GM23338 (cell line): ENCODE measurements at regions not wholly inside any gene's neighbourhood (a gene's known extent, or its start where the extent isn't known, plus 50 kb on each side); places are given as distances from the start of the nearest gene placed in this dataset.

Experiments used
- ATAC-seq: fragments of 200-7000 bp; cut with Tn5 transposase; 3 replicates; pipeline ENCODE4 v1.9.1; 2020
- DNase-seq: peaks from one replicate; pipeline ENCODE4 v3.0.0-alpha.2; 2015; ENCODE audit warnings: low spot score
- H2AFZ ChIP-seq: fragments of 200-600 bp; sonication (generic); 2 replicates; pipeline ENCODE4 v1.8.0; 2016; ENCODE audit warnings: antibody characterized with exemption, mild to moderate bottlenecking, moderate library complexity
- H3F3A ChIP-seq: fragments of 200-600 bp; sonication (generic); replicated peaks from 2 replicates; pipeline ENCODE4 v1.8.0; 2017; ENCODE audit warnings: antibody characterized with exemption, mixed run types, low read depth
- H3K27ac ChIP-seq: fragments of 200-600 bp; sonication (generic); 2 replicates; pipeline ENCODE4 v1.6.1; 2016; ENCODE audit warnings: low read depth
- H3K27me3 ChIP-seq: fragments of 200-600 bp; sonication (generic); 2 replicates; pipeline ENCODE4 v1.8.0; 2016; ENCODE audit warnings: mild to moderate bottlenecking, mixed run types, moderate library complexity; ENCODE audit not compliant: insufficient read depth
- H3K36me3 ChIP-seq: fragments of 200-600 bp; sonication (generic); 2 replicates; pipeline ENCODE4 v1.8.0; 2016; ENCODE audit warnings: mild to moderate bottlenecking; ENCODE audit not compliant: insufficient read depth
- H3K4me1 ChIP-seq: fragments of 200-600 bp; sonication (generic); 2 replicates; pipeline ENCODE4 v1.8.0; 2016; ENCODE audit warnings: mild to moderate bottlenecking, moderate library complexity; ENCODE audit not compliant: insufficient read depth
- H3K4me2 ChIP-seq: fragments of 200-600 bp; sonication (generic); 2 replicates; pipeline ENCODE4 v1.7.1; 2017; ENCODE audit warnings: mixed run types
- H3K4me3 ChIP-seq: fragments of 200-600 bp; sonication (generic); 2 replicates; pipeline ENCODE4 v1.6.1; 2016; ENCODE audit warnings: mixed run types
- H3K79me2 ChIP-seq: fragments of 200-600 bp; sonication (generic); replicated peaks from 2 replicates; pipeline ENCODE4 v1.8.0; 2017; ENCODE audit warnings: mild to moderate bottlenecking; ENCODE audit not compliant: insufficient read depth
- H3K9me2 ChIP-seq: fragments of 200-600 bp; sonication (generic); 2 replicates; pipeline ENCODE4 v1.8.0; 2017; ENCODE audit not compliant: insufficient read depth
- H4K20me1 ChIP-seq: fragments of 200-600 bp; sonication (generic); replicated peaks from 2 replicates; pipeline ENCODE4 v1.8.0; 2017; ENCODE audit warnings: mild to moderate bottlenecking; ENCODE audit not compliant: insufficient read depth
- H3K27ac Mint-ChIP-seq: 2 replicates; pipeline ENCODE4 v1.8.0; 2020; ENCODE audit warnings: inconsistent platforms, mild to moderate bottlenecking, moderate library complexity, mixed read lengths
- H3K27me3 Mint-ChIP-seq: 3 replicates; pipeline ENCODE4 v1.8.0; 2022; ENCODE audit warnings: low read depth, mild to moderate bottlenecking, moderate library complexity, mixed read lengths, inconsistent platforms; ENCODE audit not compliant: insufficient read depth, poor library complexity
- H3K36me3 Mint-ChIP-seq: 3 replicates; pipeline ENCODE4 v1.8.0; 2021; ENCODE audit warnings: low read depth, mild to moderate bottlenecking, inconsistent platforms, moderate library complexity, mixed read lengths
- H3K4me1 Mint-ChIP-seq: 3 replicates; pipeline ENCODE4 v1.8.0; 2020; ENCODE audit warnings: mild to moderate bottlenecking, inconsistent platforms, mixed read lengths
- H3K4me3 Mint-ChIP-seq: 3 replicates; pipeline ENCODE4 v1.8.0; 2021; ENCODE audit warnings: moderate library complexity, mild to moderate bottlenecking, inconsistent platforms, mixed read lengths
- H3K9me3 Mint-ChIP-seq: 3 replicates; pipeline ENCODE4 v1.8.0; 2020; ENCODE audit warnings: moderate library complexity, mild to moderate bottlenecking, inconsistent platforms, mixed read lengths
- CREB1 ChIP-seq: fragments of 250-450 bp; sonication (Bioruptor Pico); IDR thresholded peaks from 2 replicates; pipeline ENCODE4 v1.5.0; 2020; ENCODE audit warnings: low read depth, mild to moderate bottlenecking, moderate library complexity
- CTCF ChIP-seq, 2 experiments: fragments of 200-600 bp in 1 of 2; sonication (generic) in 1 of 2; conservative IDR thresholded peaks; 2 replicates each; pipeline versions ENCODE4 v1.5.1 to v1.6.1; 2016 to 2017; ENCODE audit warnings: antibody characterized with exemption in 2 of 2, low read depth in 2 of 2, mild to moderate bottlenecking in 2 of 2, moderate library complexity in 1 of 2
- EZH2 ChIP-seq: fragments of 200-600 bp; sonication (generic); IDR thresholded peaks from one replicate; pipeline ENCODE4 v1.8.0; 2017; ENCODE audit warnings: antibody characterized with exemption, mild to moderate bottlenecking, low read depth; ENCODE audit not compliant: unreplicated experiment
- EZH2phosphoT487 ChIP-seq: fragments of 200-600 bp; sonication (generic); IDR thresholded peaks from one replicate; pipeline ENCODE4 v1.8.1; 2018; ENCODE audit warnings: antibody characterized with exemption; ENCODE audit not compliant: unreplicated experiment
- JUNB ChIP-seq: IDR thresholded peaks from one replicate; pipeline ENCODE4 v1.6.1; 2016; ENCODE audit warnings: antibody characterized with exemption; ENCODE audit not compliant: unreplicated experiment
- NANOG ChIP-seq: IDR thresholded peaks from 2 replicates; pipeline ENCODE4 v1.6.1; 2016; ENCODE audit warnings: antibody characterized with exemption, borderline replicate concordance
- POLR2AphosphoS5 ChIP-seq: IDR thresholded peaks from 2 replicates; pipeline ENCODE4 v1.6.1; 2016; ENCODE audit warnings: antibody characterized with exemption, low read depth
- REST ChIP-seq: IDR thresholded peaks from one replicate; pipeline ENCODE4 v1.6.1; 2018; ENCODE audit warnings: antibody characterized with exemption; ENCODE audit not compliant: unreplicated experiment
- ZNF114 ChIP-seq: fragments of 250-450 bp; sonication (Bioruptor Pico); IDR thresholded peaks from 2 replicates; pipeline ENCODE4 v1.5.0; 2020; ENCODE audit warnings: mild to moderate bottlenecking, moderate library complexity
- ZNF331 ChIP-seq: fragments of 250-450 bp; sonication (Bioruptor Pico); IDR thresholded peaks from 2 replicates; pipeline ENCODE4 v1.5.0; 2020; ENCODE audit warnings: low read depth, mild to moderate bottlenecking, moderate library complexity

GRCh38 chr4:141430686-141431085 is 205.7 kb upstream of the IL15 start (continued):
- no peak for TF ChIP-seq CTCF (conservative IDR thresholded peaks at IDR 0.05; ENCODE audit: low read depth in 2 of 2)
- no peak for TF ChIP-seq NANOG
- TF ChIP-seq EZH2 = no peak
- no peak for TF ChIP-seq ZNF114
- TF ChIP-seq POLR2AphosphoS5 = no peak
- no peak for TF ChIP-seq JUNB

GRCh38 chr4:141432000-141432712 is 204.2 kb upstream of the IL15 start:
- no peaks in the 10 kb centered on the region for H3K9me2 ChIP-seq
- Mint-ChIP-seq H3K36me3 (no peaks in the 10 kb centered on the region), H3K9me3 (no peaks in the 10 kb centered on the region), H3K27me3 (peaks cover 1% of the 10 kb centered on the region), H3K4me1 (no peaks in the 10 kb centered on the region), H3K27ac (no peak overlapping the region), H3K4me3 (no peak overlapping the region)
- no peak overlapping the region for H3K27ac ChIP-seq
- no peaks in the 10 kb centered on the region for H3F3A ChIP-seq
- H2AFZ ChIP-seq = no peak overlapping the region
- H3K4me1 ChIP-seq = no peaks in the 10 kb centered on the region
- TF ChIP-seq EZH2phosphoT487 = no peak
- no peak for TF ChIP-seq CREB1 (CRISPR knock-in tag)
- no peak for TF ChIP-seq POLR2AphosphoS5
- TF ChIP-seq REST = no peak
- no peak for TF ChIP-seq EZH2
- no peak for TF ChIP-seq ZNF331 (CRISPR knock-in tag)
- no peak for TF ChIP-seq CTCF (conservative IDR thresholded peaks at IDR 0.05; ENCODE audit: low read depth in 2 of 2)
- ATAC-seq = no peak
- no peak overlapping the region for H3K4me3 ChIP-seq
- H3K4me2 ChIP-seq = no peak overlapping the region
- no peak for DNase-seq
- no peaks in the 10 kb centered on the region for H4K20me1 ChIP-seq
- H3K79me2 ChIP-seq = no peaks in the 10 kb centered on the region
- H3K36me3 ChIP-seq = no peaks in the 10 kb centered on the region
- no peaks in the 10 kb centered on the region for H3K27me3 ChIP-seq
